ENCODE measurements at regions not wholly inside any gene's neighbourhood (a gene's known extent, or its start where the extent isn't known, plus 50 kb on each side); places are given as distances from the start of the nearest gene placed in this dataset.

DNA sequence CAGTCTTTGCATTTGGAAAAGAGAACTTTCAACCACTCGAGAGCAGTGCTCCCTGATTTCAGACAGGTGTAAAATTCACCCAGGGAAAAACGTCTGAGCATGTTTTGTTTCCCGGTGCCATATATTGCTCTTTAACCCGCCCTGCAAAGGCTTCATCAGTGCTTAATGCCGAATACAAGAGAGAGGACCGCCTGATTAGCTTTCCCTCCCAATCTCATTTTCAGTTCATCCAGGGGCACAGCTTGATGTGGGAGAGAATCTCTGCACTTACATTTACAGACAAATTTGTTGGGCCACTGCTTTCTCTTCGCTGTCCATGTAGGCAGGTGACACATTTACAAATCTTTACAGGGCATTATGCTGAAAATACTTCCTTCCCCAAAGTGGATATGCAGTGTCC is 499.1 kb downstream of the LIG4 start:
- Histone ChIP-seq H3K27ac (ENCODE audit: low read depth in 1 of 3, low read length in 2 of 3) (no peak overlapping the region), H3K27me3 (ENCODE audit: control insufficient read depth in 3 of 3, insufficient read depth in 3 of 3, low read length in 3 of 3) (no peaks in the 10 kb centered on the region), H3K4me1 (ENCODE audit: control insufficient read depth in 3 of 3, insufficient read depth in 2 of 3, low read depth in 1 of 3, low read length in 2 of 3) (no peaks in the 10 kb centered on the region), H3K36me3 (ENCODE audit: control insufficient read depth in 3 of 3, insufficient read depth in 2 of 3, low read depth in 1 of 3, low read length in 3 of 3) (no peaks in the 10 kb centered on the region), H3K4me3 (ENCODE audit: low read depth in 1 of 3, low read length in 3 of 3) (no peak overlapping the region), H3K9me3 (ENCODE audit: control insufficient read depth in 2 of 2, insufficient read depth in 1 of 2, low read depth in 1 of 2, low read length in 1 of 2) (no peaks in the 10 kb centered on the region)
- 65 to 71% (median 66%) methylated on average over 7 of the region's 7 CpGs for WGBS, 3 donors
- DNase-seq (no peak), FAIRE-seq (no peak)

GRCh38 chr13:107715496-107715895 is 499.8 kb downstream of the LIG4 start:
- H3K4me1 ChIP-seq (ENCODE audit: control insufficient read depth in 3 of 3, insufficient read depth in 2 of 3, low read depth in 1 of 3, low read length in 2 of 3) = no peaks in the 10 kb centered on the region
- 87 to 90% (median 88%) methylated on average over 7 of the region's 7 CpGs for WGBS, 3 donors
- no peak overlapping the region for H3K4me3 ChIP-seq (ENCODE audit: low read depth in 1 of 3, low read length in 3 of 3)
- no peak overlapping the region for H3K27ac ChIP-seq (ENCODE audit: low read depth in 1 of 3, low read length in 2 of 3)
- no peaks in the 10 kb centered on the region for H3K9me3 ChIP-seq (ENCODE audit: control insufficient read depth in 2 of 2, insufficient read depth in 1 of 2, low read depth in 1 of 2, low read length in 1 of 2)
- DNase-seq = no peak
- H3K36me3 ChIP-seq (ENCODE audit: control insufficient read depth in 3 of 3, insufficient read depth in 2 of 3, low read depth in 1 of 3, low read length in 3 of 3) = no peaks in the 10 kb centered on the region
- FAIRE-seq = no peak
- no peaks in the 10 kb centered on the region for H3K27me3 ChIP-seq (ENCODE audit: control insufficient read depth in 3 of 3, insufficient read depth in 3 of 3, low read length in 3 of 3)

DNA sequence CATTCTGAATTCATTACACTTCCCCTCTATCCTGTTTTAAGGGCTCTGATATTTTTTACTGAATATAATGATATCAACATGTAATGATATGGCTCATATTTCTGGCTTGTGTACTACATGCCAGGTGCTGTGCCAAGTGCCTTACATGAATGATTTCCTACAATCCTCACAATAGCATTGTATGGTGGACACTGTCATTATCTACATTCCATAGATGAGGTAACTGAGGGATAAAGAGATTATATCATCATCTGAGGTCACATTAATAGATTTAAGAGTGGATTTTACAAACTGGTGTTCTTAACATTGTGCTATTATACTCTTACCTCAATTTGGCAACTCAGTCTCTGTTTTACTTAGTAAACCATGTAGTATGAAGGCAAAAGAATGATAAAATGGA is 502.0 kb downstream of the LIG4 start:
- Histone ChIP-seq H3K36me3 (ENCODE audit: control insufficient read depth in 3 of 3, insufficient read depth in 2 of 3, low read depth in 1 of 3, low read length in 3 of 3) (no peaks in the 10 kb centered on the region), H3K27ac (ENCODE audit: low read depth in 1 of 3, low read length in 2 of 3) (no peak overlapping the region), H3K4me1 (ENCODE audit: control insufficient read depth in 3 of 3, insufficient read depth in 2 of 3, low read depth in 1 of 3, low read length in 2 of 3) (no peaks in the 10 kb centered on the region), H3K9me3 (ENCODE audit: control insufficient read depth in 2 of 2, insufficient read depth in 1 of 2, low read depth in 1 of 2, low read length in 1 of 2) (no peaks in the 10 kb centered on the region), H3K4me3 (ENCODE audit: low read depth in 1 of 3, low read length in 3 of 3) (no peak overlapping the region), H3K27me3 (ENCODE audit: control insufficient read depth in 3 of 3, insufficient read depth in 3 of 3, low read length in 3 of 3) (no peaks in the 10 kb centered on the region)
- FAIRE-seq (no peak), DNase-seq (no peak)

- no peak overlapping the region for H3K27ac ChIP-seq (ENCODE audit: low read depth in 1 of 3, low read length in 2 of 3)
- no peaks in the 10 kb centered on the region for H3K36me3 ChIP-seq (ENCODE audit: control insufficient read depth in 3 of 3, insufficient read depth in 2 of 3, low read depth in 1 of 3, low read length in 3 of 3)
- H3K27me3 ChIP-seq (ENCODE audit: control insufficient read depth in 3 of 3, insufficient read depth in 3 of 3, low read length in 3 of 3) = no peaks in the 10 kb centered on the region
- no peak for DNase-seq
- FAIRE-seq = no peak
- 72 to 79% (median 78%) methylated on average over 9 of the region's 9 CpGs for WGBS, 3 donors
- no peaks in the 10 kb centered on the region for H3K9me3 ChIP-seq (ENCODE audit: control insufficient read depth in 2 of 2, insufficient read depth in 1 of 2, low read depth in 1 of 2, low read length in 1 of 2)
- no peak overlapping the region for H3K4me3 ChIP-seq (ENCODE audit: low read depth in 1 of 3, low read length in 3 of 3)
- H3K4me1 ChIP-seq (ENCODE audit: control insufficient read depth in 3 of 3, insufficient read depth in 2 of 3, low read depth in 1 of 3, low read length in 2 of 3) = no peaks in the 10 kb centered on the region
Measured at GRCh38 chr13:107712145-107712860, 503.0 kb downstream of the LIG4 start.

- Histone ChIP-seq H3K4me1 (ENCODE audit: control insufficient read depth in 3 of 3, insufficient read depth in 2 of 3, low read depth in 1 of 3, low read length in 2 of 3) (no peaks in the 10 kb centered on the region), H3K4me3 (ENCODE audit: low read depth in 1 of 3, low read length in 3 of 3) (no peak overlapping the region), H3K27ac (ENCODE audit: low read depth in 1 of 3, low read length in 2 of 3) (no peak overlapping the region), H3K36me3 (ENCODE audit: control insufficient read depth in 3 of 3, insufficient read depth in 2 of 3, low read depth in 1 of 3, low read length in 3 of 3) (no peaks in the 10 kb centered on the region), H3K9me3 (ENCODE audit: control insufficient read depth in 2 of 2, insufficient read depth in 1 of 2, low read depth in 1 of 2, low read length in 1 of 2) (no peaks in the 10 kb centered on the region), H3K27me3 (ENCODE audit: control insufficient read depth in 3 of 3, insufficient read depth in 3 of 3, low read length in 3 of 3) (no peaks in the 10 kb centered on the region)
- DNase-seq (no peak), FAIRE-seq (no peak)
- 17 to 24% (median 22%) methylated on average over 2 of the region's 2 CpGs for WGBS, 3 donors
Measured at GRCh38 chr13:107690181-107690580, 525.2 kb downstream of the LIG4 start.

DNA sequence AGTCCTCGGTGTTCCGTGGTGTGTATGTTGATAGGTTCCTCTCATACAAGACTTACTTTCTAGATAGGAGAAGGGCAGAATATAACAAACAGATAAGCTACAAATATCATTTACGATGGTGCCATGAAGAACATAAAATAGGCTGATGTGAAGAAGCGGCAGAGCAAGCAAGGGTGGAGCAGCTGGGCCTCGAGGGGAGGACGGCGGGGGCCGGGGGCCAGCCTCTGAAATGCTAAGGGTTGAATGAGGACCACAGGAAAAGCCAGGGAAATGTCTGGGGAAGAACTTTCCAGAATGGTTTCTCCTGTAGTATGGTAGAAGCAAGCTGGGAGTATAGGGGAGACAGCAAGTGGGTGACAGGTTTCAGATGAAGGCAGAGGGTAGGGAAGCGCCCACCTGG is 529.5 kb downstream of the LIG4 start:
- Histone ChIP-seq H3K4me1 (ENCODE audit: control insufficient read depth in 3 of 3, insufficient read depth in 2 of 3, low read depth in 1 of 3, low read length in 2 of 3) (no peaks in the 10 kb centered on the region), H3K27ac (ENCODE audit: low read depth in 1 of 3, low read length in 2 of 3) (no peak overlapping the region), H3K27me3 (ENCODE audit: control insufficient read depth in 3 of 3, insufficient read depth in 3 of 3, low read length in 3 of 3) (no peaks in the 10 kb centered on the region), H3K9me3 (ENCODE audit: control insufficient read depth in 2 of 2, insufficient read depth in 1 of 2, low read depth in 1 of 2, low read length in 1 of 2) (no peaks in the 10 kb centered on the region), H3K36me3 (ENCODE audit: control insufficient read depth in 3 of 3, insufficient read depth in 2 of 3, low read depth in 1 of 3, low read length in 3 of 3) (no peaks in the 10 kb centered on the region), H3K4me3 (ENCODE audit: low read depth in 1 of 3, low read length in 3 of 3) (no peak overlapping the region)
- no peak for FAIRE-seq
- DNase-seq = no peak
- WGBS, 3 donors = 79 to 89% (median 79%) methylated on average over 9 of the region's 9 CpGs

DNA sequence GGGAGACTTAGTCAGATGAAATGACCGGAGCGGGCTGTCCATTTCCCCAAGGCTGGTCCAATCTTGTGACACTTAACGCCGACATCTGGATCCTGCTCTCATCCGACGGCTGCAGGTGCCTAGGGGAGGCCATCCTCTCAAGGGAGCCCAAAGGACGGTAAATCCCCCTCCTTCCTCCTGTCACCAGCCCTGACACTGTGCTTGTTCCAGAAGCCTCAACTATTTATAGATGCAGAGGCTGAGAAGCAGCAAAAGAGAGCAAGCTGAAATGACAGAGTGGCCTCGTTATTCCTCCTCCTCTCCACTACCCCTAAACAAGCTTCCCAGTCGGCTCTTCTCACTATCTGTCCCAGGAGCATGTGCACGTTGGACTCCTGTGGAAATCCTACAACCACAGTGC is 533.7 kb downstream of the LIG4 start:
- FAIRE-seq (no peak), DNase-seq (no peak)
- no peak overlapping the region for H3K27ac ChIP-seq (ENCODE audit: low read depth in 1 of 3, low read length in 2 of 3)
- no peaks in the 10 kb centered on the region for H3K27me3 ChIP-seq (ENCODE audit: control insufficient read depth in 3 of 3, insufficient read depth in 3 of 3, low read length in 3 of 3)
- no peaks in the 10 kb centered on the region for H3K4me1 ChIP-seq (ENCODE audit: control insufficient read depth in 3 of 3, insufficient read depth in 2 of 3, low read depth in 1 of 3, low read length in 2 of 3)
- WGBS, 3 donors = 63 to 71% (median 64%) methylated on average over 10 of the region's 10 CpGs
- H3K9me3 ChIP-seq (ENCODE audit: control insufficient read depth in 2 of 2, insufficient read depth in 1 of 2, low read depth in 1 of 2, low read length in 1 of 2) = no peaks in the 10 kb centered on the region
- H3K4me3 ChIP-seq (ENCODE audit: low read depth in 1 of 3, low read length in 3 of 3) = no peak overlapping the region
- H3K36me3 ChIP-seq (ENCODE audit: control insufficient read depth in 3 of 3, insufficient read depth in 2 of 3, low read depth in 1 of 3, low read length in 3 of 3) = no peaks in the 10 kb centered on the region

DNA sequence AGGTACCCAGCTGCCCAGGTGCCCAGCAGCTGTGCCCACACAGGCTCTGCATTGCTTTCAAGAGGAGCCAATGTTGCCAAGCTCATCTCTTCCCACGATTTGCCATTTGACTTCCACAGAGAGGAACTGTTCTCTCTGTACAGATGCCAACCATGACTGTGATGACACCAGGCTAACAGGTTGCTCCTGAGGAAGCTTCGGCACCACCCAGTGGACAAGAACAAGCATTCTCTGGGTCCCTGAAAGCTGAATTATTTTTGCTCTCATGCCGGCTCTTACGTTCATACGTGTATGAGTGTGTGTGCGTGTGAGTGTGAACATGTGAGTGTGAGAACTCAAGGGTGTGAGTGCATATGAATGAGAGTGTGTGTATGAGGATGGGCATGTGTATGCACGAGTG is 535.2 kb downstream of the LIG4 start:
- Histone ChIP-seq H3K4me3 (ENCODE audit: low read depth in 1 of 3, low read length in 3 of 3) (no peak overlapping the region), H3K4me1 (ENCODE audit: control insufficient read depth in 3 of 3, insufficient read depth in 2 of 3, low read depth in 1 of 3, low read length in 2 of 3) (no peaks in the 10 kb centered on the region), H3K36me3 (ENCODE audit: control insufficient read depth in 3 of 3, insufficient read depth in 2 of 3, low read depth in 1 of 3, low read length in 3 of 3) (no peaks in the 10 kb centered on the region), H3K27ac (ENCODE audit: low read depth in 1 of 3, low read length in 2 of 3) (no peak overlapping the region), H3K27me3 (ENCODE audit: control insufficient read depth in 3 of 3, insufficient read depth in 3 of 3, low read length in 3 of 3) (no peaks in the 10 kb centered on the region), H3K9me3 (ENCODE audit: control insufficient read depth in 2 of 2, insufficient read depth in 1 of 2, low read depth in 1 of 2, low read length in 1 of 2) (no peaks in the 10 kb centered on the region)
- 75 to 80% (median 80%) methylated on average over 7 of the region's 7 CpGs for WGBS, 3 donors
- no peak for DNase-seq
- no peak for FAIRE-seq

GRCh38 chr13:107678075-107678689 is 537.2 kb downstream of the LIG4 start:
- FAIRE-seq = no peak
- Histone ChIP-seq H3K4me3 (ENCODE audit: low read depth in 1 of 3, low read length in 3 of 3) (no peak overlapping the region), H3K36me3 (ENCODE audit: control insufficient read depth in 3 of 3, insufficient read depth in 2 of 3, low read depth in 1 of 3, low read length in 3 of 3) (no peaks in the 10 kb centered on the region), H3K4me1 (ENCODE audit: control insufficient read depth in 3 of 3, insufficient read depth in 2 of 3, low read depth in 1 of 3, low read length in 2 of 3) (no peaks in the 10 kb centered on the region), H3K9me3 (ENCODE audit: control insufficient read depth in 2 of 2, insufficient read depth in 1 of 2, low read depth in 1 of 2, low read length in 1 of 2) (no peaks in the 10 kb centered on the region), H3K27me3 (ENCODE audit: control insufficient read depth in 3 of 3, insufficient read depth in 3 of 3, low read length in 3 of 3) (no peaks in the 10 kb centered on the region), H3K27ac (ENCODE audit: low read depth in 1 of 3, low read length in 2 of 3) (no peak overlapping the region)
- no peak for DNase-seq
- WGBS, 3 donors = 52 to 63% (median 61%) methylated on average over 11 of the region's 11 CpGs
